ENCODE measurements at regions not wholly inside any gene's neighbourhood (a gene's known extent, or its start where the extent isn't known, plus 50 kb on each side); places are given as distances from the start of the nearest gene placed in this dataset.

DNA sequence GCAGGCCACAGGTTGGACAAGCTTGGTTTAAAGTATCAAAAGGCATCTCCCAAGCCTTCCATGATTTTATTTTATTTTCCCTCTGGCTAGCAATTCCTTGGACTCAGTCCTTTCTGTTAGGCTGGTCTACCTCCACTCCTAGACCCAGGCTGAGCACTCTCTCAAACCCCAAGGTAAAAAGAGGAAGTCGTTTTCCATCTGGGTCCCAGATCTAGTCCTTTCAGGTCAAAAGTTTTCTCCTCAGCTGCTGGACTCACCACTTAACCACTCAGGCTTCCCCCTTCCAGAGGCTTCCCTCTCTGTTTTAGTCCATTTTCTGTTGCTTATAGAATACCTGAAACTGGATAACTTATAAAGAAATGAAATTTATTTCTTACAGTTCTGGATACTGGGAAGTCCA, 252.3 kb upstream of the MKLN1 start:
- DNase-seq (ENCODE audit: low read depth, low spot score) (no peak), FAIRE-seq (no peak)
- intact Hi-C loops (cut with micrococcal nuclease) = no loop called here
- H3K27me3 ChIP-seq (ENCODE audit: control insufficient read depth in 2 of 2, insufficient read depth in 2 of 2, low read length in 2 of 2) = no peaks in the 10 kb centered on the region
- H3K4me3 ChIP-seq (replicated peaks in 1 of 3; ENCODE audit: insufficient read depth in 1 of 3, low read depth in 1 of 3, low read length in 3 of 3) = no peak overlapping the region
- H3K4me2 ChIP-seq (ENCODE audit: insufficient read depth, low read length) = no peak overlapping the region
- ChIA-PET CTCF (no interaction called here), POLR2A (no interaction called here)
- H3K9me3 ChIP-seq (replicated peaks; ENCODE audit: control insufficient read depth, insufficient read depth, low read length) = no peaks in the 10 kb centered on the region
- no peaks in the 10 kb centered on the region for H4K20me1 ChIP-seq (replicated peaks; ENCODE audit: control insufficient read depth, extremely low read depth, insufficient read depth, low read length)
- no peak overlapping the region for H2AFZ ChIP-seq (ENCODE audit: low read depth, low read length)
- no peaks in the 10 kb centered on the region for H3K36me3 ChIP-seq (ENCODE audit: control insufficient read depth in 2 of 2, extremely low read depth in 1 of 2, insufficient read depth in 2 of 2, low read length in 2 of 2)
- peaks cover 12% of the 10 kb centered on the region for H3K4me1 ChIP-seq (ENCODE audit: control insufficient read depth, extremely low read depth, insufficient read depth, low read length)
- no peak overlapping the region for H3K27ac ChIP-seq (ENCODE audit: insufficient read depth, low read depth, low read length)
- no TSS peak for BruUV-seq (replicated peaks)
- dilution Hi-C loops (cut with MboI; ENCODE audit: extremely low pct_ligation_motif_present, low sequenced_read_pairs) = no loop called here
- no peak overlapping the region for H3K9ac ChIP-seq (replicated peaks; ENCODE audit: extremely low read depth, insufficient read depth, low read length)
- no peaks in the 10 kb centered on the region for H3K79me2 ChIP-seq (ENCODE audit: control insufficient read depth, insufficient read depth, low read length)
- H3K9me1 ChIP-seq (replicated peaks; ENCODE audit: control insufficient read depth, extremely low read depth, insufficient read depth, low read length) = no peaks in the 10 kb centered on the region
- TF ChIP-seq POLR2A (IDR thresholded peaks at IDR 0.05; ENCODE audit: low read depth, low read length) = no peak

DNA sequence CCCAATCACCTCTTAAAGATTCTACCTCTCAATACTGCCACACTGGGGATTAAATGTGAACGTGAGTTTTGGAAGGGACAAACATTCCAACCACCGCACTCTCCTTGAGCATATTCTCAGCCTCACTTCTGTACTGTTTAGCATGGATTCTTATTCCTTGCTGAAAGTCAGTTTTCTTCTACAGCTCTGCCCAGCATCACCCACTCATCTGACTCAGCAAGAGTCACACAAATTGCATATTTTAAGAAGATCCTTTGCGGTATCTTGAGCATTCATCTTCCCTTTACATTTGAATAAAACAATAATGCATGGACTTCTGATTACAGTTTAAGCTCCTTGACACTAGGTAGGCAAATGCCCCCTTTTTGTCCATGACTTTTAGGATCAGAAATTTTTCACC, 251.6 kb upstream of the MKLN1 start:
- ChIA-PET CTCF (no interaction called here), POLR2A (no interaction called here)
- H3K9ac ChIP-seq (replicated peaks; ENCODE audit: extremely low read depth, insufficient read depth, low read length) = no peak overlapping the region
- intact Hi-C loops (cut with micrococcal nuclease) = no loop called here
- no peak overlapping the region for H3K27ac ChIP-seq (ENCODE audit: insufficient read depth, low read depth, low read length)
- dilution Hi-C loops (cut with MboI; ENCODE audit: extremely low pct_ligation_motif_present, low sequenced_read_pairs) = no loop called here
- H4K20me1 ChIP-seq (replicated peaks; ENCODE audit: control insufficient read depth, extremely low read depth, insufficient read depth, low read length) = no peaks in the 10 kb centered on the region
- no peak for FAIRE-seq
- no peak overlapping the region for H3K4me3 ChIP-seq (replicated peaks in 1 of 3; ENCODE audit: insufficient read depth in 1 of 3, low read depth in 1 of 3, low read length in 3 of 3)
- no peaks in the 10 kb centered on the region for H3K27me3 ChIP-seq (ENCODE audit: control insufficient read depth in 2 of 2, insufficient read depth in 2 of 2, low read length in 2 of 2)
- H3K4me1 ChIP-seq (ENCODE audit: control insufficient read depth, extremely low read depth, insufficient read depth, low read length) = peaks cover 12% of the 10 kb centered on the region
- no peak for DNase-seq (ENCODE audit: low read depth, low spot score)
- H3K9me3 ChIP-seq (replicated peaks; ENCODE audit: control insufficient read depth, insufficient read depth, low read length) = no peaks in the 10 kb centered on the region
- no TSS peak for BruUV-seq (replicated peaks)
- H3K9me1 ChIP-seq (replicated peaks; ENCODE audit: control insufficient read depth, extremely low read depth, insufficient read depth, low read length) = no peaks in the 10 kb centered on the region
- no peak overlapping the region for H3K4me2 ChIP-seq (ENCODE audit: insufficient read depth, low read length)
- H3K79me2 ChIP-seq (ENCODE audit: control insufficient read depth, insufficient read depth, low read length) = peaks cover 2% of the 10 kb centered on the region
- no peak for TF ChIP-seq GATA2 (IDR thresholded peaks at IDR 0.05; ENCODE audit: insufficient read depth, insufficient read length, low read depth, low read length)
- TF ChIP-seq POLR2AphosphoS5 (IDR thresholded peaks at IDR 0.05; ENCODE audit: insufficient read depth, low read depth, low read length) = no peak
- TF ChIP-seq, protein P1, sequence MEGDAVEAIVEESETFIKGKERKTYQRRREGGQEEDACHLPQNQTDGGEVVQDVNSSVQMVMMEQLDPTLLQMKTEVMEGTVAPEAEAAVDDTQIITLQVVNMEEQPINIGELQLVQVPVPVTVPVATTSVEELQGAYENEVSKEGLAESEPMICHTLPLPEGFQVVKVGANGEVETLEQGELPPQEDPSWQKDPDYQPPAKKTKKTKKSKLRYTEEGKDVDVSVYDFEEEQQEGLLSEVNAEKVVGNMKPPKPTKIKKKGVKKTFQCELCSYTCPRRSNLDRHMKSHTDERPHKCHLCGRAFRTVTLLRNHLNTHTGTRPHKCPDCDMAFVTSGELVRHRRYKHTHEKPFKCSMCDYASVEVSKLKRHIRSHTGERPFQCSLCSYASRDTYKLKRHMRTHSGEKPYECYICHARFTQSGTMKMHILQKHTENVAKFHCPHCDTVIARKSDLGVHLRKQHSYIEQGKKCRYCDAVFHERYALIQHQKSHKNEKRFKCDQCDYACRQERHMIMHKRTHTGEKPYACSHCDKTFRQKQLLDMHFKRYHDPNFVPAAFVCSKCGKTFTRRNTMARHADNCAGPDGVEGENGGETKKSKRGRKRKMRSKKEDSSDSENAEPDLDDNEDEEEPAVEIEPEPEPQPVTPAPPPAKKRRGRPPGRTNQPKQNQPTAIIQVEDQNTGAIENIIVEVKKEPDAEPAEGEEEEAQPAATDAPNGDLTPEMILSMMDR (IDR thresholded peaks at IDR 0.05; ENCODE audit: extremely low read depth in 1 of 2, insufficient read depth in 1 of 2, low read depth in 1 of 2, low read length in 2 of 2) = no peak
- TF ChIP-seq JUN (IDR thresholded peaks at IDR 0.05; ENCODE audit: borderline replicate concordance, insufficient read depth, insufficient read length, low read depth) = no peak
- TF ChIP-seq, protein P2, sequence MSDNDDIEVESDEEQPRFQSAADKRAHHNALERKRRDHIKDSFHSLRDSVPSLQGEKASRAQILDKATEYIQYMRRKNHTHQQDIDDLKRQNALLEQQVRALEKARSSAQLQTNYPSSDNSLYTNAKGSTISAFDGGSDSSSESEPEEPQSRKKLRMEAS (IDR thresholded peaks at IDR 0.05; ENCODE audit: insufficient read depth, insufficient read length) = no peak
- no peak for TF ChIP-seq MYC (IDR thresholded peaks at IDR 0.05; ENCODE audit: low read depth, low read length)
- TF ChIP-seq POLR2A (IDR thresholded peaks at IDR 0.05; ENCODE audit: low read depth, low read length) = no peak
- TF ChIP-seq FOS (IDR thresholded peaks at IDR 0.05; ENCODE audit: borderline replicate concordance, insufficient read depth, low read length) = no peak
- no peak for TF ChIP-seq EZH2 (IDR thresholded peaks at IDR 0.05; ENCODE audit: borderline replicate concordance, low read depth, low read length, severe bottlenecking)
- H3K36me3 ChIP-seq (ENCODE audit: control insufficient read depth in 2 of 2, extremely low read depth in 1 of 2, insufficient read depth in 2 of 2, low read length in 2 of 2) = no peaks in the 10 kb centered on the region
- no peak overlapping the region for H2AFZ ChIP-seq (ENCODE audit: low read depth, low read length)
